Stimulated activated CD8-positive, alpha-beta memory T cell treated with anti-CD3 and anti-CD28 coated beads, Interleukin-4, amount 100 ng/mL, for 48 hours (primary cell): ENCODE measurements at regions not wholly inside any gene's neighbourhood (a gene's known extent, or its start where the extent isn't known, plus 50 kb on each side); places are given as distances from the start of the nearest gene placed in this dataset.

Experiments used
- DNase-seq: peaks from one replicate; pipeline ENCODE4 v3.0.0-alpha.2; 2020

DNA sequence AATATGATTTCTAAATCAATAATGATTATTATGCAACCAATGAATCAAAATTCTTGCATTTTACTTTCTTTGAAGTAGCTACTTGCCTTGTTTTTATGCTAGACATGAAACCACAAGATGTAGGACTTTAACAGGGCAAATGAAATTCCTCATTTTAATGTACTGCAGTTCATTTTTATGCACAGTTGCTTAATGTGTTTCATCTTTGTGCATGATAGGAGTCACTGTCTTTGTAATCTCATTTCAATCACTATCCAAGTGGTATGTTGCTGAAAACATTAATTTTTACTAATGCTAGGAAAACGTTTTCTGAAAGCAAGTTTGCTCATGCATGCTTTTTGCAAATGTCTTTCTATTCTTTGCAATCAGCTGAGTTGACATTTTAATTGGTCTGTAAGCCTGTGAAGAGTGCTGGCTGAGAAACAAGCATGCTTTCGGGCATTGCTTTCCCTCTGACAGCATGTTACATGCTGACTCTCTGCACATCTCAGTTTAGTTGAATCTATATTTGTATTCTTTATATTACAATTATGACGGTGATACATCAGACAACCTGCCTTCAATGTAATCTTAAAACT lies 535.0 kb upstream of the CDH18 start:
- DNase-seq: no peak

DNA sequence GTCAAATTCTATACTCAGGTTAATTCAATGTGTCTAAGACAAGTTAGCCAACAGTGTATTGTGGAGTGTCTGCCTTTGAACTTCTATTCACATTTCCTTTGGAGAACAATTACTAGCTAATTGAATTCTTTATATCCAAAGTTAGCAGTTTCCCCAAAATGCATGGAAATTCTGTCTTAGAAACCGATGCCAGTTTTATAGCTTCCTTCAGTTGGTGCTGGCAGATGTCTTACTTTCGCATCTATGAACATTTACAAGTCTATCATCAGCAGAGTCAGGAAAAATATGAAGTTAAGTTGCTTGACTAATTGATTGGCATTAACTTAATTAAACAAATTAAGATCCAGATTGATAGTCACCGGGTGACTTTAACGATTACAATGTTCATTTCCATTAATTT lies 527.6 kb upstream of the CDH18 start:
- DNase-seq: no peak

DNA sequence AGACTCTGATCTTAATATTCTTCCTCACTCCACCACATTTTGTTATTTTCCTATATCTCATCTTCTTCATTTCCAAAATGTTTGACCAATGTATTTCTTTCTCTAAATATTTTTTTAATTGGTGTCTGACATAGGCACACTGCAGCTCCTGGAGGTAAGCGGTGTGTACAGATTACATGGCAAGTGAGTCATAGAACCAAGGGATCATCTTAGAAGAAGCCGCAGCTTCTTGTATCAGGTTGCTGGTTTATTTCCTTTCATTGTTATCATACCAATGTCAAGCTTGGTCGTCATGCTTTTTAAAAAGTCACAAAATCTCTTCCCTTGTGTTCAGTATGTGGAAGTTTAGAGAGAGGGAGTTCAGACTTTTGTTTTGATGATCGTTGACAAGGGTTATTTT lies 526.1 kb upstream of the CDH18 start:
- DNase-seq: no peak

DNA sequence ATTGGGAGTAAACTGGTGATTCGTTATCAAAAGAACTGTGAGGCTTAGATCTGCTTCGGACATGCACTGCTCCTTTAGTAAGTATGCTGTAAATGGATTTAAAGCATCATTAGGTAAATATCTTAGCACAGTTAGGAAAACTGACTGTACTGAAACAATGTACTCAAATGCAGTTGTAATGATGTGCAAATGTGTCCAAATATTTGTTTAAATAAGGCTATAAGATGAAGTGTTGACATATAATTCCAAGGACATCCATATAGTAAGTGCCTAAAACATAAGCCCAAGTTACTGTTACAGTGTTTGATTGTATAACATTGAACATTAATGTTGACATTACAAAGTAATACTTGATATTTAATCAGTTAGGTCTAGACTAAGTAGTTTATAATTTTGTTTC lies 512.5 kb upstream of the CDH18 start:
- DNase-seq: no peak

DNA sequence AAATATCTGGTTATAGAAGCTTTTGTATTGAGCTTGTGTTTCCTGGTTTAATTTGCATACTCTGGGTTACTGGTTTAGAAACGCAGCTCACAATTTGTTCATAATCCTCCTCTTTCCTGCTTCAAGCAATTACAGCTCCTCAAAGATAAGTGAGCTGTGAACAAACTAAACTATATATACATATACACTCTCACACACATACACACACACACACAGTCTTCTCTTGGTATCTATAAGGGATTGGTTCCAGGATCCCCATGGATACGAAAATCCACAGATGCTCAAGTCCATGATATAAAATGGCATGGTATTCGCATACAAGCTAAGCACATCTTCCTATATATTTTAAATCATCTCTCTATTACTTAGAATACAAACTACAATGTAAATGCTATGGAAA lies 510.9 kb upstream of the CDH18 start:
- no peak for DNase-seq

DNA sequence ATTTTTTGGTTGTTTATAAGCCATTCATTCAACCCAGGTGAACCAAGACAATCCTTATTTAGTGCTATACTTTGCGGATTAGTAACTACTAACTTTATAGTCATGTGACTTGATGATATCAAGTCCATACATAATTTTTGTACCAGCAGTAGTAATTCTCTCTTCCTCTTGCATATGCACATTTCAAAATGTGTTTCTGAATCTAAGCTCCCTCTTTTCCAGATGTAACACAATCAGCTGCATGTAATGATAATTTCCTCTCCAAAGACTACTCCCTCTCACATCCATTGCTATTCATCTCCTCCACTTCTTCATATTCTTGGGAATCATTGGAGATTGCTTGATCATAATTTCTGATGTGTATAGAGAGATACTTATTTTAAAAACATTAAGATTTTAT lies 510.1 kb upstream of the CDH18 start:
- DNase-seq: no peak

DNA sequence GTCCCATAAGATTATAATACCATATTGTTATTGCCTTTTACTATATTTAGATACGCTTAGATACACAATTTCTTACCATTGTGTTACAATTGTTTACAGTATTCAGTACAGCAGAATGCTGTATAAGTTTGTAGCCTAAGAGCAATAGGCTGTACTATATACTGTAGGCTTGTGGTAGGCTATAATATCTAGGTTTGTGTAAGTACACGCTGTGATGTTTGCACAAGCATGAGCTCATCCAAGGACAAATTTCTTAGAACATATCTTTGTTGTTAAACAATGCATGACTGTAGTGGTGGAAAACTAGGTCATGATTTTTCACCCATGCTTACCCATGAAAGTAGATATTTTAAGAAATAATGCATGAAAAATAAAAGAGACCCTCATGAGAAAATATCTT lies 509.4 kb upstream of the CDH18 start:
- no peak for DNase-seq

DNA sequence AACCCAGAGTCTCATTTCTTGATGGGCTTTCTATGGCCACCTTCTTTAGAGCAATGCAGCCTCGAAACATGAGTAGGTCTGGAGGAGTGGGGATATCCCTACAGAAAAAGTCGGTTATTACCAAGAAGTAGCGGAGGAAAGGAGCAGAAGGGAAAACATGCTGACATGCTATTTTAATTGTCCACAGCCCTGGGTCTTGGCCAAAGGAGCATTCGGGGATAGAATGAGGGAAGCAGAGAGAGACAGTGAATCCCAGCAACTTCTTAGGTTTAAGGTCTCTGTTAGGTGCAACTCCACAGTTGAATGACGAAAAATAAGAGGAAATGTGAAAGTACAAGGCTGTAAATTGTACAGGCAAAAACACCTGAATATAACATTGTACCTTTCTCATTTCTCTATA lies 506.7 kb upstream of the CDH18 start:
- no peak for DNase-seq

DNA sequence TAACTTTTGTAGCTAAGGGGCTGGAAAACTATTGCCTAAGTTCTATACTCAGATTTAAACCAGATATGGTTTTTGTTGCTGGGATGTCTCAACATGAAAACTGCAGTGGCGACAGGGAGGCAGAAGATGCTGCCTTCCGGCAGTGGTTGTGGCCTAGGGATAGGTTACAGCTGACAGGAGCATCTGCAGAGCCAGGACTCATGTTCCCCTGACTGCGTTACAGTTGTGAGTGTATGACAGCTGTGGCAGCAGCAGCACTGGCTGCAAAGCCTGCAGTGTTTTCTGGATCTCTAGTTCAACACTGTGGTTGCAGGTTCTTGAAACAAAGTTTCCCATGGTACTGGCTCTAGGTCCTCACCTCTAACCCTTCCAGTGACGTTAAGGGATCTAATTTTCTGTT lies 498.8 kb upstream of the CDH18 start:
- no peak for DNase-seq

DNA sequence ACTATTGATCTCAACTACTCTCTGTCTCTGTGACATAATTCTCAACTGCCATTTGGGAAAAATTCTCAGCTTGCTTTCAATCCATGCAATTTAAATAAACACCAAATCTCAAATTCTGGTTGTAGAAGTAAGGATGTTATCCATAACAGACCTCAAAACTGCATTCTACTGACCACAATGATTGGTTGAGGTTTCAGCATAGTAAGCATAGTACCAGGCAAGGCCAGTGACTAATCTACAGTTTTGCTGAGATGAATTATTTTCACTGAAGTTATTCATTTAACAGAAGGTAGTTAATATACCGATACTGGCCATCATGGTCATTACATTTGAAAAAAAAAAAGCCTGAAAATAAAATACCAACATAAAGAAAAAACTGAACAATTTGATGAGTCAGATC lies 488.0 kb upstream of the CDH18 start:
- no peak for DNase-seq

DNA sequence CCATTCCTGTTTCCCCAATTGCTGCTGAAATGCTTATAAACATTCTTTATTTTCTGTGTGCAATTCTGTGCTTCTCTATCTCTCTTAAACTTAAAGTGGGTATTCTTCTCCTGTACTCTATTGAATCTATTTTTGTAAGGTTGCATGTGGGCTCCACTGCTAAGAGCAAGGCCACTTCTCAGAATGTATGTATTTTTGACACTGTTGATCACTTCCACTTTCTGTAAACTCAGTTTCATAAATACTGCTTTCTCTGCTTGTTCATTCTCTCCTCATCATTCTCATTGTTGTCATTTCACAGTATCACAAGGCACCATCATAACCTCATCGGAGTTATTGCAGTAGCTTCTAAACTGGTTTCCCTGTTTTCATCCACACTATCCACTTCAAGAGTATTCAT lies 483.0 kb upstream of the CDH18 start:
- DNase-seq: no peak

DNA sequence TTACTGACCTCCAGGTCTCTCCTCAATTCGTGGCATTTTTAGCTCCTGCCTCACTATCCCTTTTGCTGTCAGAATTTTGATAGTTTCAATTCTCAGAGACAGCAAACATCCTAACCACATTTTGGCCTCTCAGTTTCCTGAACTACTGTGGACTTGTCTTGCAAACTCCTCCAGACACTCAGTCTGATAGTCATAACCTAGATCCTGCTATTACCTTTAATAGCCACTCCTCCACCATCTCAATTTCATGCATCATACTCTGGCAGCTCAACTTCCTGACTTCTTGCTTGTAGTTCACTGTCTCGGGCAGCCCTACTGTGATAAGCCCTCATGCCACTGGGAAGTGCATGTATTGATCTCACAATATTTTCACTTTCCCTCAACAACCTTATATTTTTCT lies 481.8 kb upstream of the CDH18 start:
- no peak for DNase-seq

DNA sequence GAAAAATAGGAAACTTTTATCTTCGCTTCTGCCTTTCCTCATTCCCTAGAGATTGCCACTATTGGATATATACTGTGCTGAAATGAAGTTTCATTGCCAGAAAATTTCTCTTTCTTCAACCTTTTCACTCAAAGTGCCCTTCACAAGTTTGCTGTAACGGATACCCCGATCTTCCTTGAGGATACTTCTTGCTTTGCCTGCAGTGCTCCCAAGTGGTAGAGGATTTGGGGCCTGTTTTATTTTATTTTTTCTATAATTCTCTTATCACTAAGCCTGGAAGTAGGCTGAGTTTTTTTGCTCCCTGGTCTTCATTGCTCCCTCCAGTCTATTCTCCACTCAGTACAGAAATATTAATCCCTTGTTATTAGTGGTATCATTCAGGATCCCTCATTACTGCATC lies 481.4 kb upstream of the CDH18 start:
- DNase-seq: no peak

DNA sequence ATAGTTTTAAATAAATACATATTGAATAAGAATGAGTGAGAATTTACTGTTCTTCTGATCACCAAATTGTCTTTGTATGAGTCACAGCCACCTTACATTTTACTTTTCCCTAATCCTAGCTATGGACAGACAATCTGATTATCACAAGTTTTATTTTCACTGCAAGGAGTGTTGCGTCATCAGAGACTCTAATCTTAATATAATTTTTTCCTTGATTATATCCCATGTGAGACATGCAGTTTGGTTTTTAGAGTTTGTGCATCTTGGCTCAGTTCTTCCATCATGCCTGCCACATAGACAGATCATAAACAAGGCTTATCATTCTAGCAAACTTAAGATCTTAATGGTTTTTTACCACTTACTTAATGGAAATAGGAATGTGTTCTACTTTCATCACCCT lies 478.5 kb upstream of the CDH18 start:
- no peak for DNase-seq

DNA sequence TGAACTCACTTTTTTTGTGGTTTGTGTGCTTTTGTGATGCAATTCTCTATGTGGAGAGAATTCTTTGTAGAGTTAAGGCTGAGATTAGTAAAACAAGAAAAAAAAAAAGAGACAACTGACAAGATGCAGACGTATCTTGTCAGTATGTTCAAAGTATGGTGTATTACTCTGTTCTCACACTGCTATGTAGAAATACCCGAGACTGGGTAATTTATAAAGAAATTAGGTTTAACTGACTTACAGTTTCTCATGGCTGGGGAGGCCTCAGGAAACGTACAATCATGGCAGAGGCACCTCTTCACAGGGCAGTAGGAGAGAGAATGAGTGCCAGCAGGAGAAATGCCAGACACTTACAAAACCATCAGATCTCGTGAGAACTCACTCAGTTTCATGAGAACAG lies 475.2 kb upstream of the CDH18 start:
- DNase-seq: no peak

DNA sequence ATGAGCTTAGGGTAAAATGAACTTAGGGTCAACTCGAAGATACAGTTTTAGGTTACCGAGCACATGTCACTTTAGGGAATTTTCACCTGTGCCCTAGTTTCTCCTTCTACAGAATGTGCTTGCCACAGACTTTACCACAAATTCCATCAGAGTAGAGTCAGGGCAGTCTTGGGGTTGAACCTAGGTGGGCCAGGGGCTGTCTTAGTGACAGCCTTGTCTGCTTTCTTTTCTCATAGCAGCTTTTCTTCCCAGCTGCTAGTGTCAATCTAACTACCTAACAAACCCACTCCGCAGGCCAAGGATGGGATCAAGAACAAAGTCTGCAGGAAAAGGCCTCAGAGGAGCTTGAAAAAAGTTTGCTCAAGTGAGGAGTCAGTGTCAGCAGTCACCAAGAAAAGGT lies 458.1 kb upstream of the CDH18 start:
- DNase-seq: no peak

DNA sequence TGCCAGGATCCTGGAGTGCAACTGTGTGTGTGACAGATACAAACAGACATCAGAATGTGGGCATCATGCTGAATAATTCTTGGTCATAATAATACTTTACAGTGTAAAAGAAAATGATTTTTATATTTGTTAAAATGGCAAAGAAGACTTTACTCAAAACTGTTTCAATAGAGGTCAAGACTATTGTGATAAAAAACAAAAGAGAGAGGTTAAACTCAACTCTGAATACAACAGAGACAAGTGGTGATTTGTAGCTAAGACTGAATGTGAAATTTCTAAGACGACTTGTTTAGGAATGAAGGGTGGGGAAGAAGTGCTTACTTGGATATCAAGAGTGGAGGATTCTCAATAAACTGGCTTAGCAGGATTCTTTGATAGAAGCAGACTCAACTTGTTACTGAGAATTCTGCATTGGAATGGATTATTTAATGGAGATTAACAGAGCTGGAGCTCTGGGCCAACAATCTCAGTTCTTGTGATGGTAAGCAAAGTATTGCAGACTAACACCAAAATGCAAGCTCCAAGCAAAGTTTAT lies 457.4 kb upstream of the CDH18 start:
- DNase-seq: no peak

DNA sequence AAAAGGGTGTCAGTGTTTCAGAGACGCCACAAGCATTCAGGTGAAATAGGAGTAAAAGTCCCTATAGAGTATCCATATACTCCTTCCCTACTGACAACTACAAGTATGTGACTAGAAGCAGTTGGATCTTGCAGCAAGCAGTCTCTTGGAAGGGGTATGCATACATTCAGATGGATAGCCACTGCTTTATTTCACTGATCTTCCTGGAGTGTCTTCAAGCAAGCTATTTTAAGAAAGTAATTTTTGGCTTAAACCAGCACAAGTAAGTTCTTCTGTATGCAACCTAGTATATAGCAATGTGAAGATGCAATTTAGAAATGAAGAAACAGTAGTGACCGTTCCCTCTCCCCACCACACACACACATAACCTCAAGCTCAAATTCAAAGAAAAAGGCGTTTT lies 446.8 kb upstream of the CDH18 start:
- DNase-seq: no peak

DNA sequence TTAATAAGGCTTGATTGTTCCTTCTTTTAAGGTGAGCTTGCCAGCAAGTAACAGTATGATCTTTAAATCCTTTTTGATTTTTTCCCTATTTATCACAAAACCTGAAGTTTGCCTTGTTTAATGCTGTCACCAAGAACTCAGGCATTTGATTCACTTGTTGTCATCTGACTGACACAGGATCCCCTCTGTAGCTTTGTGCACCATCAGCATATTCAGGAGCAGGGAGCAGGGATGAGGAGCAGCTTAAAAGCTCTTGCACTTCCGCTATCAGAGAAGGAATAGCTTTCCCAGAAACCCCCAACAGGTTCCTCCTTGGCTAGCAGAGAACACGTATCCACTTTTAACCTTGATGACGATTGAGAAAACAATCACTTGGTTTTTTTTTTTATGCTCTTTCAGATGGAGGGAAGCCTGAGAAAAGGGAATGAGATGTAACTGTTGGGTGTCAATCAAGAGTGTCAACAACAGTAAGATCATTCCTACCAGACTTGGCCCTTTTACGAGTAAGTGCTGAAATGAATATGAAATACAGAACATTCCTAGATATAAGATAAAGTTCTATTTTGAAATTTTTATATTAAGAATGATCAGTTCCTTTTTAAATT lies 433.1 kb upstream of the CDH18 start:
- no peak for DNase-seq
